ENCODE measurements at regions not wholly inside any gene's neighbourhood (a gene's known extent, or its start where the extent isn't known, plus 50 kb on each side); places are given as distances from the start of the nearest gene placed in this dataset.

- Histone ChIP-seq H3K9me3 (ENCODE audit: control insufficient read depth, low read depth, low read length) (no peaks in the 10 kb centered on the region), H3K27me3 (ENCODE audit: control insufficient read depth, extremely low read depth, insufficient read depth, low read length) (no peaks in the 10 kb centered on the region), H3K4me1 (ENCODE audit: control insufficient read depth, extremely low read depth, insufficient read depth, low read length) (peaks cover 14% of the 10 kb centered on the region), H2AFZ (ENCODE audit: control insufficient read depth, low read length) (no peak overlapping the region), H3K4me3 (ENCODE audit: control insufficient read depth in 2 of 3, extremely low read depth in 1 of 3, insufficient read depth in 2 of 3, low read depth in 1 of 3, low read length in 3 of 3) (no peak overlapping the region), H3K79me2 (ENCODE audit: control insufficient read depth, insufficient read depth, low read length) (no peaks in the 10 kb centered on the region), H3K4me2 (ENCODE audit: control insufficient read depth, extremely low read depth, insufficient read depth, low read depth, low read length) (no peak overlapping the region), H4K20me1 (ENCODE audit: control insufficient read depth, extremely low read depth, insufficient read depth, low read length) (no peaks in the 10 kb centered on the region), H3K27ac (ENCODE audit: control insufficient read depth, insufficient read depth, low read length) (no peak overlapping the region), H3K36me3 (ENCODE audit: control insufficient read depth in 2 of 2, extremely low read depth in 1 of 2, insufficient read depth in 2 of 2, low read length in 2 of 2) (no peaks in the 10 kb centered on the region), H3K9me1 (ENCODE audit: control insufficient read depth, extremely low read depth, insufficient read depth, low read length) (no peaks in the 10 kb centered on the region), H3K9ac (ENCODE audit: control insufficient read depth, extremely low read depth, insufficient read depth, low read length) (no peak overlapping the region)
- FAIRE-seq (no peak), DNase-seq (ENCODE audit: low read depth, low spot score) (no peak)
- dilution Hi-C loops (cut with MboI; ENCODE audit: extremely low pct_ligation_motif_present, low sequenced_read_pairs): loop anchor here (10.0 kb wide), 1 partner anchor 204 kb away; no protein-coding TSS in a partner anchor
- TF ChIP-seq CTCF (optimal IDR thresholded peaks at IDR 0.05 in 1 of 3, IDR thresholded peaks at IDR 0.05 in 1 of 3, conservative IDR thresholded peaks at IDR 0.05 in 1 of 3; ENCODE audit: extremely low read depth in 1 of 3, insufficient read depth in 2 of 3, low read length in 3 of 3): no peak
- no peak for TF ChIP-seq EZH2 (IDR thresholded peaks at IDR 0.05; ENCODE audit: low read length)
Measured at GRCh38 chr1:234871039-234871709, 257.5 kb downstream of the TOMM20 start.

GRCh38 chr1:234870020-234870981, 258.3 kb downstream of the TOMM20 start:
- dilution Hi-C loops (cut with MboI; ENCODE audit: extremely low pct_ligation_motif_present, low sequenced_read_pairs): loop anchor here (10.0 kb wide), 1 partner anchor 204 kb away; no protein-coding TSS in a partner anchor

More at GRCh38 chr1:234870020-234870981, 258.3 kb downstream of the TOMM20 start:
- no peak overlapping the region for H2AFZ ChIP-seq (ENCODE audit: control insufficient read depth, low read length)
- no peak overlapping the region for H3K27ac ChIP-seq (ENCODE audit: control insufficient read depth, insufficient read depth, low read length)
- FAIRE-seq (no peak), DNase-seq (ENCODE audit: low read depth, low spot score) (no peak)
- H3K36me3 ChIP-seq (ENCODE audit: control insufficient read depth in 2 of 2, extremely low read depth in 1 of 2, insufficient read depth in 2 of 2, low read length in 2 of 2): no peaks in the 10 kb centered on the region
- H3K4me1 ChIP-seq (ENCODE audit: control insufficient read depth, extremely low read depth, insufficient read depth, low read length): peaks cover 8% of the 10 kb centered on the region
- peaks cover 1% of the 10 kb centered on the region for H3K9me3 ChIP-seq (ENCODE audit: control insufficient read depth, low read depth, low read length)
- no peak overlapping the region for H3K4me2 ChIP-seq (ENCODE audit: control insufficient read depth, extremely low read depth, insufficient read depth, low read depth, low read length)
- TF ChIP-seq CTCF (optimal IDR thresholded peaks at IDR 0.05 in 1 of 3, IDR thresholded peaks at IDR 0.05 in 1 of 3, conservative IDR thresholded peaks at IDR 0.05 in 1 of 3; ENCODE audit: extremely low read depth in 1 of 3, insufficient read depth in 2 of 3, low read length in 3 of 3): no peak
- TF ChIP-seq EZH2 (IDR thresholded peaks at IDR 0.05; ENCODE audit: low read length): no peak
- H3K9me1 ChIP-seq (ENCODE audit: control insufficient read depth, extremely low read depth, insufficient read depth, low read length): no peaks in the 10 kb centered on the region
- no peak overlapping the region for H3K9ac ChIP-seq (ENCODE audit: control insufficient read depth, extremely low read depth, insufficient read depth, low read length)
- H3K27me3 ChIP-seq (ENCODE audit: control insufficient read depth, extremely low read depth, insufficient read depth, low read length): no peaks in the 10 kb centered on the region
- H3K4me3 ChIP-seq (ENCODE audit: control insufficient read depth in 2 of 3, extremely low read depth in 1 of 3, insufficient read depth in 2 of 3, low read depth in 1 of 3, low read length in 3 of 3): no peak overlapping the region
- no peaks in the 10 kb centered on the region for H4K20me1 ChIP-seq (ENCODE audit: control insufficient read depth, extremely low read depth, insufficient read depth, low read length)
- H3K79me2 ChIP-seq (ENCODE audit: control insufficient read depth, insufficient read depth, low read length): no peaks in the 10 kb centered on the region
